Upper lobe of left lung (tissue), 4 donors: ENCODE measurements at regions not wholly inside any gene's neighbourhood (a gene's known extent, or its start where the extent isn't known, plus 50 kb on each side); places are given as distances from the start of the nearest gene placed in this dataset.

Experiments used
- POLR2A ChIP-seq, 4 donors: fragments of 450-650 bp; IDR thresholded peaks; one replicate each; pipeline ENCODE4 v1.5.1; 2016 to 2017; ENCODE audit warnings: antibody characterized with exemption in 4 of 4, mild to moderate bottlenecking in 2 of 4
- TF ChIP-seq, protein P1 (sequence below), 6 experiments: fragments of 450-650 bp in 4 of 6; fragments of 200-600 bp in 2 of 6; sonication (generic) in 2 of 6; IDR thresholded peaks; one replicate each; pipeline ENCODE4 v1.5.1; 2016 to 2019; ENCODE audit warnings: antibody characterized with exemption in 6 of 6

GRCh38 chr2:195490319-195490718 is 166.7 kb upstream of the SLC39A10 start:
- TF ChIP-seq, protein P1, sequence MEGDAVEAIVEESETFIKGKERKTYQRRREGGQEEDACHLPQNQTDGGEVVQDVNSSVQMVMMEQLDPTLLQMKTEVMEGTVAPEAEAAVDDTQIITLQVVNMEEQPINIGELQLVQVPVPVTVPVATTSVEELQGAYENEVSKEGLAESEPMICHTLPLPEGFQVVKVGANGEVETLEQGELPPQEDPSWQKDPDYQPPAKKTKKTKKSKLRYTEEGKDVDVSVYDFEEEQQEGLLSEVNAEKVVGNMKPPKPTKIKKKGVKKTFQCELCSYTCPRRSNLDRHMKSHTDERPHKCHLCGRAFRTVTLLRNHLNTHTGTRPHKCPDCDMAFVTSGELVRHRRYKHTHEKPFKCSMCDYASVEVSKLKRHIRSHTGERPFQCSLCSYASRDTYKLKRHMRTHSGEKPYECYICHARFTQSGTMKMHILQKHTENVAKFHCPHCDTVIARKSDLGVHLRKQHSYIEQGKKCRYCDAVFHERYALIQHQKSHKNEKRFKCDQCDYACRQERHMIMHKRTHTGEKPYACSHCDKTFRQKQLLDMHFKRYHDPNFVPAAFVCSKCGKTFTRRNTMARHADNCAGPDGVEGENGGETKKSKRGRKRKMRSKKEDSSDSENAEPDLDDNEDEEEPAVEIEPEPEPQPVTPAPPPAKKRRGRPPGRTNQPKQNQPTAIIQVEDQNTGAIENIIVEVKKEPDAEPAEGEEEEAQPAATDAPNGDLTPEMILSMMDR (IDR thresholded peaks at IDR 0.05) = no peak
- TF ChIP-seq POLR2A (IDR thresholded peaks at IDR 0.05) = no peak
